Right lung (tissue), 2 donors: ENCODE measurements at regions not wholly inside any gene's neighbourhood (a gene's known extent, or its start where the extent isn't known, plus 50 kb on each side); places are given as distances from the start of the nearest gene placed in this dataset.

ENCODE experiments used
- DNase-seq, 2 donors: peaks; one replicate each; pipeline ENCODE4 v3.0.0-alpha.2; 2013

DNA sequence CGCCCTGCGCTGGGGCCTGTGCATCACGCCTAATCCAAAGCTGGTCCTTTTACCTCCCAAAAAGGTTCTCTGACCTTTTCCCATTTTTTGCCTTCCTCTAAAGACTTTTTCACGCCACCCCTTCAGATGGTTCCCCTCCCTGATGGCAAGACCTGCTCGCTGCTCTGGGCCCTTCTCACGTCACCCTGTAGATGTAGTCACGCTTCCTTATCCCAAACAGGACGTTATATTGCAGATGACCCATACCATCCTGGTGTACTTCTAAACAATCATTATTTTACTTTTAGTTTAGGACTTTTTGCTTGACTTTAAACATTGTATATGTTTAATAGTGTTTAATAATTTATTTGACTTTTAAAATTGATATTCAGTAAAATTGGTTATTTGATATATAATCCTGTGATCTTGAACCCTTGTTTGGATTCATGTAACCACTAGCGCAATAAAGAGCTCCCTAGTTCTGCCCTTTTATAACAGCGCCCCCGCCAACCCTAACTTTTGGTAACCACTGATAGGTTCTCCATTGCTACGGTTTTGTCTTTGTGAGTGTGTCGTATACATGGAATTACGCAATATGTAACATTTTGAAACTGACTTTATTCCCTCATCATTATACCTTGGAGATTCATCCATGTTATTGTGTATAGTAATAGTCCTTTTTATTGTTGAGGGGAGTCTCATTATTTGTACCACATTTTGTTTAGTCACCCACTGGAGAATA is 159.0 kb upstream of the CHRNA7 start:
- no peak for DNase-seq

DNA sequence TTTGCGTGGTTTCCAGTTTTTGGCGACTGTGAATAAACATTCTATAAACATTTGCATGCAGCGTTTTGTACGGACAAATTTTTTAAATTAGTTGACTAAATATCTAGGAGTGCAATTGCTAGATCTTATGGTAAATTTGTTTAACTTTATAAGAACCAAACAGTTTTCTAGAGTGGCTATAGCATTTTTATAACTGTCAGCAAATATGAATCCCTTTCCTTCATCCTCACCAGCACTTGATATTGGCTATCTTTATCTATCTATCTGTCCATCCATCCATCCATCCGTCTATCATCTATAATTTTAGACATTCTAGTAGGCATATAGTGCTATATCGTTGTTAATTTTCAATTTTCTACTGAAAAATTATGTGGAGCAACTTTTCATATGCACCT is 158.4 kb upstream of the CHRNA7 start:
- no peak for DNase-seq

DNA sequence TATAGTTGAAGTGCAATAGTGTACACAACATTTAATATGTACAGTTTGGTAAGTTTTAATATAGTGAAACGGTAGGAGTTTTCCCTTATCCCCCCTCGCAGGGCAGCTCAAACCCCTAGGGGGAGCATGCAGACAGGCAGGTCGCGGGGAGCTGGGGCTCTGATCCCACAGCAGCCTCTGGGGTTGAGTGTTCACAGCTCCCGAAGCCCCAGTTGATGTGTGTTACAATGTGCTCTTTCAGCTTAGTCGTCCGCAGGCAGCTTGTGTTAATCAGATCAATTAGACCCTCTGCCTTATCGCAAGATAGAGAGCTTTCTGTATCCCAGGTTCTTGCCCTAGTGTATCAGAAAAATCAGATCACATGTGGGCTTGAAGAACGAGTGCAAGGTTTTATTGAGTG is 143.1 kb upstream of the CHRNA7 start:
- no peak for DNase-seq

DNA sequence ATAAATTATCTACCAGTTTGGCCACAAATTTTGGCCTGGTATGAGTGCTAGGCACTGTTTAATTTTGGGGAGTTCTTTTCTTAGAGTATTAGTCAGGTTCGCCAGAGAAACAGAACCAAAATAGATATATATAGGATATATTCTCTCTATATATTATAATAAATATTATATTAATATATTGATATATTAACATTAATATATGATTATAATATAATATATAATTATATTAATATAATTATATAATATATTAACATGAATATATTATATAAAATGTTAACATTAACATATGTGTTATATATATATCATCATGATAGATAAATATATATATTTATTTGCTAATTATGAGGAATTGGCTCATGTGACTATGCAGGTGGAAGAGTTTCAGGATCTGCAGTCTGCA is 137.8 kb upstream of the CHRNA7 start:
- DNase-seq, result no peak

DNA sequence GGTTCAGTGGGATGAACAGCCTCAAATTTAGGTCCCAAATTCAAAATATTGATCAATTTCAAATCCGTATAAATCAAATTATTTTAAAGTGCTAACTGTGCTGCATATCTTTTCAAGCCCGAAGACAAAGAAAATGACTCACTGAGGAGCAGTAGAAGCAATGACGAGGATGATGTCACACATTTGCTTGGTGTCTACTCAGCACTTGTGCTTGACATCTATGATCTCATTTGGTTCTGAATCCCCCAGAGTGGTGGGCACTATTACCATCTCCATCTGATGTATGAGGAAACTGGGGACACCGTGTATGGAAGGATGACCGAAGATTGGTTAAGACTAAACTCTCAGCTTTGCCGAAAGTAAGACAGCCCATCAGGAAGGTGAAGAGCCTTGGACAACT is 136.5 kb upstream of the CHRNA7 start:
- no peak for DNase-seq

DNA sequence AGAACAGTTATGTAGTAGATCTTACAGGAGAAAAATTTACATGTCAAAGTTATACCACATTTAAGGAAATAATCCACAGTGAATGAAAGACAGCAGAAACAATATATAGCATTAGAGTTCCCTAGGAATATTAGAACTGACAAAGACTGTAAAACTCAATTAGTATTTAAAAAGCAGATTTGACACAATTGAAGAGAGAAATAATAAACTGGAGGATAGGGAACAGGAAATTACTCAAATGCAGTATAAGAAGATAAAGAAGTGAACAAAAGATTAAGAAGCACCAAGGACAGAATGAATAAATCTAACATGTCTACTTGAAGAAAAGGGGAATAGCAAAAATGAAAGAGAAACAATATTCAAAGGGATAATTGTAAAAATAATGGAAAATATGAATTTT is 132.6 kb upstream of the CHRNA7 start:
- DNase-seq, result no peak

DNA sequence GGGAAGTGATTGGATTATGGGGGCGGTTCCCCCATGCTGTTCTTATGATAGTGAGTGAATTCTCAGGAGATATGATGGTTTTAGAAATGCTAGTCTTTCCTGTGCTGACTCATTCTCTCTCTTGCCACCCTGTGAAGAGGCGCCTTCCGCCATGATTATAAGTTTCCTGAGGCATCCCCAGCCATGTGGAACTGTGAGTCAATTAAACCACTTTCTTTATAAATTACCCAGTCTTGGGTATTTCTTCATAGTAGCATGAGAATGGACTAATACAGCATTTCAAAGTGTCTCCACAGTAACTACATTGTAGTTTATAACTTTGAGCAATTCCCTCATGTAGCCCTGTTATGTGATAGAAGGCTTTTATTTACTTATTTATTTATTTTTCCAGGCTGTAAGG is 128.8 kb upstream of the CHRNA7 start:
- no peak for DNase-seq

DNA sequence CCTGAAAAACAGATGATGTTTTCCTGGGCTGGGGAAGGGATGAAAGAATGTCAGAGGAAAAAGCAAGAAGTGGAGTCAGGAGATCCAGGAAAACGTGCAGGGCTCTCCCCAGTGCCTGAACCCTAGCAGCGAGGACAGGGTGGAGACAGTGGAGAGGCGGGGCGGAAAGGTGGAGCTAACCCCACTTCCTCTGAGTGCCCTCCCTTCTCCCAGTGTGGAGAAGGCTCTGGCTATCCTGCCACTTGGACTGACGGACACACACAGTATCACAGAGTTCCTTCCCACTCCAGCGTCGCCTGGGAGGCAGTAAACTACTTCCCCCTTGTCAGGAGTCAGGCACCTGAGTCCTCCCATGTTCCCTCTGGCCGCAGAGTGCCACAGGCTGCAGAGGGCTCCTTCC is 125.3 kb upstream of the CHRNA7 start:
- no peak for DNase-seq

DNA sequence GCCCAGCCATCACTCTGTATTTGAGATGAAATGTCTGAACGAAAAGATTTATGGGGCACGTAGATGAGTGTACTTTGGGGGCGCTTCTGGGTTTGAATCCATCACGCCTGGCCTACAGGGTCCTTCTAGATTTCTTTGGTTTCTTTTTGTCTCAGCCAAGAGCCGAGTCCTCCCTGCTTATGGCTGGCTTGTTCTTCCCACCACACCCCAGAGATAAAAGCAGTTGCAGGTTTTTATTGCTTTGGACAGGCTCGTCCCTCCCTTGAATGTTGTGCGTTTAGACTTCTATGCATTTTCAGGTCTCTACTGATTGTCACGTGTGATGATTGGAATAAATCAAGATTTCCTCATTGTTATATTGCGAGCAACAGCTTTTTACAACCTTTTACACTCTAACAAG is 104.8 kb upstream of the CHRNA7 start:
- DNase-seq, result no peak

DNA sequence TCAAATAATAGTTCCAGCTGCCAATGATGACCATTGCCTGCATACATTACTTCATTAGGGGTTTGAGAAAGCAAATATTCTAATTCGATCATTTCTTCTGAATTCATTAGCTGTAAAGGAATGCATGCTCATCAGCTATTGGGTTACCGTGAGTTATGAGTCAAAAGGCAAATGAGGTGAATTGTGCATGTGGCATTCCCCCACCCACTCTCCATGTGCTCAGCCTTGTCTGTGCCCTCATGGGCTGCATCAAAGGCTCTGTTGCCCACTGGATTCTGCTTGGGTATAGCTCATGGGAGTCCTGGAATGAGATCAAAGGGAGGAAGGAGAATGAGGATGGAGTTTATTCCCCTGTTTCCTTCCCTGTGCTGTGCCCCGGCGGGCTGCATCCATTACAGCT is 99.3 kb upstream of the CHRNA7 start:
- no peak for DNase-seq

DNA sequence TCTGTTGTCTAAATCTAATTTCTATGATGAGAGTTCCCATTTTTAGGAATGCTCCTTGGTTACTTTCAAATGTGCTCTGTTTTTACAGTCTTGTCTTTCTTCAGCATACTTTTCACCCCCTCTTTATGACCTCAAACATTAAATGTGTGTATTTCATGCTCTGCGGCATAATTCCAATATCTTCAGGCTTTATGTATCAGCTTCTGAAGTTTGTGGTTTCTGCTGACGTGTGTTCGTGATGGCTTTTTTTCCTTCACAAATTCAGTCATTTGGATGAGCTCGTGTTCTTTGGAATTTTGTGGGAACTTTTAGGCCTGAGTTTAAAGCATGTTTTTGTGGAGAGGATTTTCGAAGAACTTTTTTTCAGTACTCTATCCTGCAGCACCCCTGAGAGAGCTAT is 97.7 kb upstream of the CHRNA7 start:
- DNase-seq, result no peak

DNA sequence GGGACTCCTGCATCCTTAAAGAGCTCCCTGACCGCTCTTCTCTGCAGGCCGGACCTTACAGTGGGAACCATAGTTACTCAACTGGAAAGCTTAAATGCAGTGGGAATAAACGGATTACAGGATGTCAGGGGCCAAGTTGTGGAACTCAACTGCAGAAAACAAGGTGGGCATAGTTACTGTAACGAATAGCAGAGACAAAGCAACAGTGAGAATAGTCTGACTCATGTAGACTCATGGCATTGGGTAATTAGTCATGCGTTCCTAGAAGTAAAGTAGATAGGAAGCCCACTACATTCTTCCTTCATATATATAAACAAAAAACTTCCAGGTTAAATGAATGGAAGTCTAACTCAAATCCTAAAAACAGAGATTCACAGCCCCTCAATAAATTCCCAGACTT is 95.5 kb upstream of the CHRNA7 start:
- DNase-seq, result no peak

DNA sequence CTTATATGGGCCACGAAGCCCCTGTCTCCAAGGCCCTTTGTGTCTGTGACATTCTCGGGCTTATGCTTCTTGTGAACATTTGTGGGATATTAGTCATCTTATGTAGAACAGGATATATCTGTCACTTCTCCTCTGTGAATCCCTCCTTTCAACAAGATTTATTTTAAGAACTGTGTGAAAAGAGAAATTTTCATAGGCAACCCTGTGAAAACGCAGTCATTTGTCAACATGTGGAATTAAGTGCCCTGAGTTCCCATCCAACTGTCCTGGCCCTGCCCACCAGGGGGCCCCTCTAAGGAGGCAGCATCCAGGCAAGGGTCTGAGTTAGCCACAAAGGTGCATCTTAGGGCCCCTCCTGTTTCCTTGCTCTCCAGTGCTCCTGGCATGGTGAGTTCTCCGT is 76.8 kb upstream of the CHRNA7 start:
- DNase-seq, result no peak

DNA sequence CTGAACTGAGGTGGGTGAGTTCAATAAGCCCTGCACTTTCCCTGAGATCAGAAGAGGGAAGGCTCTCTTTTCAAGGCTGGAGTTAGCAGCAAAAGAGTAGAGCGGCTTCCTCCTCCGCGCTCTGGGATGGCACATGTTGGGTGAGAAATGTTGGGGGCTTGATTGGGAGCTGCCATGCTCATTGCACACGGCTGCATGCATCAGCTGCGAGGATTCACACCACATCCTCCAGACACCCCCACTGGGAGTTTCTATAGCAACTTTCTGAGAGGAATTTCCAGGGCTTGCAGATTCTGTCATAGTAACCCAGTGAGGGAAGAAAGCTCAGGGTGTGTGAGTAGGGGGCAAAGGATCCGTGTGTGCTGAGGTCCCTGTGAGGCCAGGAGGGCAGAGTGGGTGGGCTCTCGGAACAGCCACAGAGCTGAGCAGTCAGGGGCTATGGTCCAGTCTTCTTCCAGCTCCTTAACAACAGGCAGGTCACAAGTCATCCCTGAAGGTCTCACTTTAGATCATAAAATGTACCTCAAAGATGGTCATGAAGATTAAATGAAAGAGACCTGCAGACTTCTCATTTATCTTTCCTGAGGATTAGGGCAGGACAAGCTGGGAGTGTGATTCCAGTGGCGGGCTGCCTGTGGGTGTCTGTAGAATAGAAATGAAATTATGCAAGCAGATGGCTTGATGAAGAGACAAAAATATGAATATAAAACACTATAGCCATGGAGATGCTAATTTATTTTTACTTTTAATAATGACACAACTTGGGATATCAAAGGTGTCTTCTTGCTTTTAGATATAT is 75.7 kb upstream of the CHRNA7 start:
- DNase-seq, result no peak

DNA sequence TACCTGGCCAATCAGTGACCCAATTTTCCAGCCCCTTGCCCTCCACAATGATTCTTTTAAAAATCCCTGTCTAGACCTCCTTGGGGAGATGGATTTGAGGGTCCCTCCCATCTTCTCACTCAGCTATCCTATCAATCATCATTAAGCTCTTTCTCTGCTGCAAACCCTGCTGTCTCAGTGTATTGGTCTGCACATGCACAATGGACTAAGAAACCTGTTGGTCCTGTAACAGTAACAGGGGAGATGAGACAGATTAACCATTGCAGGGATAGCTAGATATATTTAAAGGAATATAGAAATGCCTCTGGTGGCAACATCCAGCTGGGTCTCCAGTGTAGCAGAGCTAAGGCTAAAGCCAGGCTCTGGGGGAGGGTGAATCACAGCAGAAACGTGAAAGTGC is 74.6 kb upstream of the CHRNA7 start:
- DNase-seq, result no peak

DNA sequence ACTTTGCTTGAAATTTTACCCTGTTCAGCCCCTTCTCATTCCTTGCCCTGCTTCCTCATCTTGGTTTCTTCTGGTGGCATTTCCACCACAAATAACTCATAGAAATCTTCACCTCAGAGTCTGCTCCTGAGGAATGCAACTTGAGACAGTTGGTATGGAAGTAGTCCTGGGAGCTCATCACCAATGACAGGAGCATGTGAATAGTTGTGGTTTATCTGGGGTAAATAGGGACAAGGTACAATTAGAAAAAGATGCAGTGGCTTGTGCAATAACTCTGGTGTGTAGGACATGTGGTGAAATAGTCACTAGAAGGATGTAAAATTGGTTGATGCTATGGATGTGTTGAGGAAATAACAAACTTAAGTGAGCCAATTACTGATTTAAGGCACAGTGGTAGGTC is 72.7 kb upstream of the CHRNA7 start:
- no peak for DNase-seq

DNA sequence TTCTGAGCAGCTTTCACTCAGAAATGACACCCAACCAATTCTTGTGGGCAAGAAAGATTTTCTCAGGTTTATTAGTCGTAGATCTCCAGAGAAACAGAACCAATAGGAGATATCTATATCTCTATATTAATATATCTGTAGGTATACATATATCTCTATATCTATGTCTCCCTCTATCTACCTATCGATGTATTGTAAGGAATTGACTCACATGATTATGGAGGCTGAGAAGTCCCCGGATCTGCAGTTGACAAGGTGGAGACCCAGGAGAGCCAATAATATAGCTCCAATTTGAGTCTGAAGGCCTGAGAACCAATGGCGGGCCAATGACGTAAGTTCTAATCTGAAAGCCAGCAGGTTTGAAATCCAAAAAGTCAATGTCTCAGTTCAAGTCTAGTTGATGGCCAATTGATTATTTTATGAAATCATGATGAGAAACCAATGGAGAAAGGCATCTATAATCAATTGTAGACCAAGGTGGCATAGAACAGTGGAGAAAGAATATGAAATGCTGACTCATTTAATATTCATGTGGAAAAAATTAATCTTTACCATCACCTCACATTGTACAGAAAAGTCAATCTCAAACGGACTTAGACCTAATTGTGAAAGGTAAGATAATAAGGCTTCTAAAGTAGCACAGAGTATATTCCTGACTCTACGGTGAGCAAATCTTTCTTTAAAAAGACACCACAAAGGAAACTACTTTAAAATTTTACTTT is 65.6 kb upstream of the CHRNA7 start:
- no peak for DNase-seq

DNA sequence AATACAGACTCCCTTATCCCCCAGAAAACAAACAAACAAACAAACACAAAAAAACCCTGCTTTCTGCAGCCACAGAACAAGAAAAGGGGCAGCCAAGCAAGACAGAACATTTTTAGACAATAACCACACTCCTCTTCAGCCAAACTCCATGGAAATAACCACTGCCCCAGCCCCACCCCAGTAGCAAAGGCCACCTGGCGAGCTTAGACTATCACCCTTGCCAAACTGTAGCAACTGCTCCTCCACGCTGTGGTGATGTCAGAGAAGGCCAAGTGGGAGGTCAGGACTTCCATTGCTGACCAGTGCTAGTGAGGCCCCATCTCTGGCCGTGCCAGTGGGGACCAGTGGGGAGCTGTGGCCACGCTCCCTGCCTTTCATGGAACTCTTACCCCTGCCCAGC is 60.3 kb upstream of the CHRNA7 start:
- DNase-seq, result no peak

DNA sequence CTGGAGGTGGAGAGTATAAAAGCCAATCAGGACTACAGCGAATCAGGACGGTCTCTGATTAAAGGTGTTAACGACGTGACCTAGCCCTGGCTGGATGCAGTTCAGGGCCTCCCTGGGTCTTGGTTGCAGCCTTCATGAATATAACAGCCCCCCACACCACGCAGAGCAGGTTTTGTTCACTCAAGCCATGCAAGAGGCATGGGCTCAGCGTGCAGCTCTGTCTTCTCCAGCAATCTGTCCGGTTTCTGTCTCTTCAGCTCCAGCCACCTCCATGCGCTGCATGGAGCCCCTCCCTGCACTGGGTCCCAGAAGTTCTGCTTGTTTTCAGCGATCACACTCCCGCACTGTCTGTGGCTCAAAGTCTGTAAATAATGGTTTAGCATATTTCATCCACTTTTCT is 57.1 kb upstream of the CHRNA7 start:
- DNase-seq, result no peak

DNA sequence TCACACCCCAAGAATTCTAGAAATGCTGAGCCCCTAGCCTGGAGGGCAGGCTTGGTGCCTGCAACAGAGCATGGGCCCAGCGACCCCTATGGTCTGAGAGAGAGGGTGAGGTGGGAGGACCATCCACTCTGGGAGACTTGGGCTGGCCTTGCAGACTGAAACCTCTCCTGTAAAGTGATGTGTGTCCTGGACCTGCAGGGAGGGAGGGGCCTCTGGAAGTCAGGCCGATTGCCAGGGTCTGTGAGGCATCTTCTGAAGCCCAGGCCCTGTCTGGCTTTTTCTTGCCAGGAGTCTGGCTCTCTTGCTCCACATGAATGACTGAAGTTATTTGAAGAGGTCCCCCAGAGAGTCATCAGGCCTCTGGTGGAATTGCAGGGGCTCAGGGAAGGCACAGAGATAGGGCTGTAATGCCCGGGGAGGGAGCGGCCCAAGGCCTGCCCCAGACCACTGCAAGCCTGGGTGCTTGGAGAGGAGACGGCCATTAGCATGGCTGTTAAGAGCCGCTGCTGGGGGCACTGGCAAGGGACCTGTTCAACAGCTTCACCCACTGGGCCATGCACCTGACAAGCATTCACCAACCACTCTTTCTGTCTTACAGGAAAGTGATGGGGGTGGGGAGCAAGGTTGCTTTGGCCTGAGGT is 56.0 kb upstream of the CHRNA7 start:
- no peak for DNase-seq

DNA sequence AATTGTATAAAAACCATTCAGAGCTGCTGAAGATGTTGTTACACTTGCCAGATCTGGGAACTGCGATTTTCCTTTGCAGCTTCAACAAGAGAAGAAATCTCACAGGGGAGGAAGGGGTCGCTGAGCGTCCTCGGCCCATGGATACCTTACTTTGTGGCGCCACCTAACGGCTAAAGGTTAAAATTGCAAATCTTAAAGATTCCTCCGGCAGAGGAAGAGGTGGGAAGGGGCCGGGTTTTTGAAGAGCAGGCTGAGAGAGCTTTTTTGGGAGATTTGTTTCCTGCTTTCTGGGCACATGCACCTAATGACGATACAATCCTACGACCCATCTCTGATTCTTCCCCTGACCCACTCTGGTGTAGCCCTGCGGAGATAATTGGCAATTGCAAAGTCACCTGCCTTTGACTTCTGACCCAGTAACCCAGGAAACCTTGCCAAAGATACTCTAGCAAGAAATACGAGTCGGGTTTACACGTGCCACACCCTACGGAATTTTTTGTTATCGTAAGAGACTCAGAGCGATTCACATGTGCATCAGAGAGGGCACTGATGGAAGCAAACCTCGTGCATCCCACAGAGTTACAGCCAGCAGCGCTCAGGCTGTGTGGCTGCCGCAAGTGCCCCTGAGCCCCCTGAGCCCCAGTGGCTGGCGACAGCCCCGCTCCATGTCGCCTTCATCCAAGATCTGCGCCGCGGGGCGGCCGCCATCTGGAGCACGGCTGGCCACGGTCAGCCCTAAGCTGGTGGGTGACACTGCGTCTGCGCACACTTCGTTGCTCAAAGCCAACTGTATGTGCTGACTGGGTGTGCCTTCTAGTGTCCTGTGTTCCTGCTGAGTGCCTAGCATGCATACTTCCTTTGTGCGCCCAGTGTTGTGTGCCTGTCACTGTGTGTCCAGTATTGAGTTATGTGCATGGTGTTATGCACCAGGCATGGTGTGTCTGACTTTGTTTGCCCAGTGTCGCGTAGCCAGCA is 55.2 kb upstream of the CHRNA7 start:
- DNase-seq, result peak in 1 of 2 donors; percentile 22
